ENCODE measurements at regions not wholly inside any gene's neighbourhood (a gene's known extent, or its start where the extent isn't known, plus 50 kb on each side); places are given as distances from the start of the nearest gene placed in this dataset.
A peak's percentile ranks its signal among the peaks of the same experiment; 100 is the strongest.
"Not testable (repeated sequence)": the region's sequence is repeated elsewhere in the genome, so short reads cannot be mapped to it uniquely, and the experiment has no call there.

DNA sequence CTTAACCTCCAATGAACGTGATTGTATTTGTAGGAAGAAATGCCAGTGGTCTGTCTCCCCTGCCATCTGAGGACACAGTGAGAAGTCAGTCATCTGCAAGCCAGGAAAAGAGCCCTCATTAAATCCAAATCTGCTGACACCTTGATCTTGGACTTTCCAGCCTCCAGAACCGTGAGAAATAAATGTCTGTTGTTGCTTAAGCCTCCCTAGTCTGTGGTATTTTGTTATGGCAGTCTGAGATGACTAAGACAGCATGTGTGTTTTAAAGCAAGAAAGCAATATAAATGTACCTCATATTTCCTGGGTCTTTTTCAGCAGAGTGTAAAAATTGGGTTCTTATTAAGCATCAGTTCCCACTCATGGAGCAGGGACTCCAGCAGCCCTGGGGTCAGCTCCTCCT is 177.9 kb upstream of the NLRP1 start:
- Histone ChIP-seq H3K9me3 (no peaks in the 10 kb centered on the region), H3K4me1 (no peaks in the 10 kb centered on the region), H3K27ac (no peak overlapping the region), H3K4me3 (no peak overlapping the region), H3K36me3 (no peaks in the 10 kb centered on the region), H3K27me3 (no peaks in the 10 kb centered on the region)
- DNase-seq (ENCODE audit: low spot score), result no peak
- no peak for TF ChIP-seq CTCF (IDR thresholded peaks at IDR 0.05)

- Histone ChIP-seq H3K27me3 (no peaks in the 10 kb centered on the region), H3K9me3 (no peaks in the 10 kb centered on the region), H3K27ac (no peak overlapping the region), H3K4me1 (no peaks in the 10 kb centered on the region), H3K36me3 (no peaks in the 10 kb centered on the region), H3K4me3 (no peak overlapping the region)
- no peak for TF ChIP-seq CTCF (IDR thresholded peaks at IDR 0.05)
- DNase-seq (ENCODE audit: low spot score), result no peak
Observed at GRCh38 chr17:5763595-5764306, 179.4 kb upstream of the NLRP1 start.

DNA sequence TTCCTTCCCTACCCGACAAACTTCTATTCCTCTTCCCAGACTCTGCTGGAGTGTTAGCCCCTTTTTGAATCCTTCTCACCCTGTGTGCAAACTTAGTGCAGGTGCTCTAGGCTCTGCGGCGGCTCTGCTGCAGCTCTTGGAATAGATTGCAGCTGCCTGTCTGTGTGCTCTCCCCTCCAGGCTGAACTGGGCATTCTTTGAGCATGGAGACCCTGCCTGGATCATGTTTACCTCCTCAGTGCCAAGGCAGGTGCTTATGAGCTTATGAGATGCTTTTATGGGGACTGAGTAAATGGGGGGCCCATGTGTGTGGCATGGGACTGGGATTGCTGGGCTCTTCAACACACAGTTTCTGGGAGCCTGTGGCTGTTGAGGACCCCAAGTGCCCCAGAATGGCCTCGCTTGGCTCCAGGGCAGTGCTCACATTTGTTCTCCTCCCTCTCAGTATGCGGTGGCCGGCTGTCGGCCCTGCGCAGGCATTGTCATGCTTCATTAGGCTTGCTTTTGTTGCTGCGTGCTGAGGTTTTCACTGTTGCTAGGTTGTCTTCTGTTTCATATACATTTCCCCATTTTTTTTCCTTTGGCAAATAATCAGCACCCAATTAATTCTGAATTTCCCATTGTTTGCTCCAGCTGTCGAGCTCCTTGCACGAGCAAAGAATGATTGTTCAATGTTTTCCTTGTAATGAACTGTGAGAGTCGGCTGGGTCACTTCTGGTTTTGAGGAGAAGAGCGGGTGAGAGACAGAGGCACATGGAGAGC is 185.5 kb upstream of the NLRP1 start:
- Histone ChIP-seq H3K4me1 (no peaks in the 10 kb centered on the region), H3K27me3 (no peaks in the 10 kb centered on the region), H3K27ac (no peak overlapping the region), H3K4me3 (no peak overlapping the region), H3K36me3 (no peaks in the 10 kb centered on the region), H3K9me3 (no peaks in the 10 kb centered on the region)
- no peak for TF ChIP-seq CTCF (IDR thresholded peaks at IDR 0.05)
- DNase-seq (ENCODE audit: low spot score), result no peak

GRCh38 chr17:5770441-5771270 is 186.3 kb upstream of the NLRP1 start:
- Histone ChIP-seq H3K4me3 (peak overlapping the region in 1 of 2 donors; percentile 4), H3K36me3 (no peaks in the 10 kb centered on the region), H3K4me1 (no peaks in the 10 kb centered on the region), H3K27ac (no peak overlapping the region), H3K27me3 (no peaks in the 10 kb centered on the region), H3K9me3 (no peaks in the 10 kb centered on the region)
- TF ChIP-seq CTCF (IDR thresholded peaks at IDR 0.05), result no peak
- DNase-seq (ENCODE audit: low spot score), result no peak

DNA sequence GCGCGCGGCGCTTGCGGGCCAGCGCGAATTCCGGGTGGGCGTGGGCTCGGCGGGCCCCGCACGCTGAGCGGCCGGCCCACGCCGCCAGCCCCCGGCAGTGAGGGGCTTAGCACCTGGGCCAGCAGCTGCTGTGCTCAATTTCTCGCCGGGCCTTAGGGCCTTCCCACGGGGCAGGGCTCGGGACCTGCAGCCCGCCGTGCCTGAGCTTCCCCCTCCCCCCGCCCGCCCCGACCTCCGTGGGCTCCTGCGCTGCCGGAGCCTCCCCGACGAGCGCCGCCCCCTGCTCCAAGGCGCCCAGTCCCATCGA is 186.9 kb upstream of the NLRP1 start:
- H3K9me3 ChIP-seq; H3K27me3 ChIP-seq; H3K27ac ChIP-seq; H3K36me3 ChIP-seq; H3K4me1 ChIP-seq; DNase-seq (ENCODE audit: low spot score): not testable (repeated sequence)
- peak overlapping the region in 1 of 2 donors; percentile 4 for H3K4me3 ChIP-seq

DNA sequence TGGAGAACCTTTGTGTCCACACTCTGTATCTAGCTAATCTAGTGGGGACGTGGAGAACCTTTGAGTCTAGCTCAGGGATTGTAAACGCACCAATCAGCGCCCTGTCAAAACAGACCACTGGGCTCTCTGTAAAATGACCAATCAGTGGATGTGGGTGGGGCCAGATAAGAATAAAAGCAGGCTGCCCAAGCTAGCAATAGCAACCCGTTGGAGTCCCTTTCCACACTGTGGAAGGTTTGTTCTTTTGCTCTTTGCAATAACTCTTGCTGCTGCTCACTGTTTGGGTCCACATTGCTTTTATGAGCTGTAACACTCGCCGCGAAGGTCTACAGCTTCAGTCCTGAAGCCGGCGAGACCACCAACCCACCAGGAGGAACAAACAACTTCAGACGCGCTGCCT is 187.7 kb upstream of the NLRP1 start:
- not testable (repeated sequence) for H3K4me1 ChIP-seq; DNase-seq (ENCODE audit: low spot score); H3K27ac ChIP-seq; H3K27me3 ChIP-seq; H3K4me3 ChIP-seq; H3K36me3 ChIP-seq; H3K9me3 ChIP-seq

Data from right atrium auricular region (tissue), 2 donors.